Loucy (cell line): ENCODE measurements at regions not wholly inside any gene's neighbourhood (a gene's known extent, or its start where the extent isn't known, plus 50 kb on each side); places are given as distances from the start of the nearest gene placed in this dataset.

Source experiments
- CTCF ChIP-seq: fragments of 200-600 bp; sonication (generic); conservative IDR thresholded peaks from 2 replicates; pipeline ENCODE4 v1.5.1; 2014; ENCODE audit warnings: mild to moderate bottlenecking, antibody characterized with exemption, low read length
- EZH2phosphoT487 ChIP-seq: fragments of 200-600 bp; IDR thresholded peaks from 2 replicates; pipeline ENCODE4 v1.6.1; 2018; ENCODE audit warnings: antibody characterized with exemption, mild to moderate bottlenecking, moderate library complexity, borderline replicate concordance

- no peak for TF ChIP-seq CTCF
- no peak for TF ChIP-seq EZH2phosphoT487
Measured at GRCh38 chr15:47136236-47136635, 581.1 kb upstream of the SEMA6D start.
